Fibroblast of lung (primary cell): ENCODE measurements at regions not wholly inside any gene's neighbourhood (a gene's known extent, or its start where the extent isn't known, plus 50 kb on each side); places are given as distances from the start of the nearest gene placed in this dataset.

Experiments
- DNase-seq, 2 donors: peaks; one replicate each; pipeline versions ENCODE4 v3.0.0 to v3.0.0-alpha.2; 2010; ENCODE audit warnings: low read depth in 2 of 2
- H2AFZ ChIP-seq: 2 replicates; pipeline ENCODE4 v1.5.1; 2012; ENCODE audit warnings: low read length, control low read depth, inconsistent platforms
- H3K27ac ChIP-seq: 2 replicates; pipeline ENCODE4 v1.5.1; 2011; ENCODE audit warnings: low read length, control low read depth; ENCODE audit not compliant: insufficient read depth
- H3K27me3 ChIP-seq: 2 replicates; pipeline ENCODE4 v1.5.1; 2011; ENCODE audit warnings: mild to moderate bottlenecking, low read length; ENCODE audit not compliant: control insufficient read depth, insufficient read depth
- H3K36me3 ChIP-seq: 2 replicates; pipeline ENCODE4 v1.5.1; 2011; ENCODE audit warnings: low read length; ENCODE audit not compliant: control insufficient read depth, insufficient read depth
- H3K4me1 ChIP-seq: 2 replicates; pipeline ENCODE4 v1.5.1; 2011; ENCODE audit warnings: low read length; ENCODE audit not compliant: control insufficient read depth, insufficient read depth; ENCODE audit errors: extremely low read depth
- H3K4me2 ChIP-seq: 2 replicates; pipeline ENCODE4 v1.5.1; 2011; ENCODE audit warnings: low read length, control low read depth; ENCODE audit not compliant: insufficient read depth; ENCODE audit errors: extremely low read depth
- H3K4me3 ChIP-seq, 4 experiments: fragments of 200-600 bp in 1 of 4; sonication (generic) in 1 of 4; replicated peaks in 1 of 4; 2 replicates each; pipeline ENCODE4 v1.5.1; 2011 to 2016; ENCODE audit warnings: low read length in 4 of 4, low read depth in 3 of 4, mild to moderate bottlenecking in 3 of 4, control low read depth in 2 of 4, inconsistent platforms in 1 of 4, mixed read lengths in 1 of 4; ENCODE audit not compliant: insufficient read depth in 1 of 4; ENCODE audit errors: control extremely low read depth in 1 of 4
- H3K79me2 ChIP-seq: 2 replicates; pipeline ENCODE4 v1.5.1; 2012; ENCODE audit warnings: mild to moderate bottlenecking, low read length, inconsistent platforms; ENCODE audit not compliant: control insufficient read depth, insufficient read depth
- H3K9ac ChIP-seq: 2 replicates; pipeline ENCODE4 v1.5.1; 2011; ENCODE audit warnings: mild to moderate bottlenecking, low read length, control low read depth; ENCODE audit not compliant: insufficient read depth
- H3K9me3 ChIP-seq: 2 replicates; pipeline ENCODE4 v1.5.1; 2012; ENCODE audit warnings: low read depth, low read length; ENCODE audit not compliant: control insufficient read depth, insufficient read depth
- H4K20me1 ChIP-seq: 2 replicates; pipeline ENCODE4 v1.5.1; 2011; ENCODE audit warnings: low read length; ENCODE audit not compliant: control insufficient read depth, insufficient read depth; ENCODE audit errors: extremely low read depth
- CTCF ChIP-seq, 2 donors: IDR thresholded peaks in 1 of 2; conservative IDR thresholded peaks in 1 of 2; 1 replicate in 1 of 2; 2 replicates in 1 of 2; pipeline ENCODE4 v1.5.1; 2011 to 2012; ENCODE audit warnings: low read length in 2 of 2, control low read depth in 1 of 2, inconsistent platforms in 1 of 2, low read depth in 1 of 2, mild to moderate bottlenecking in 1 of 2
- EZH2 ChIP-seq: IDR thresholded peaks from 2 replicates; pipeline ENCODE4 v1.5.1; 2012; ENCODE audit warnings: low read length, control low read depth, mild to moderate bottlenecking; ENCODE audit errors: missing control alignments

GRCh38 chr6:26271668-26272024, 93.4 kb upstream of the BTN3A2 start:
- no peak for TF ChIP-seq EZH2
- no peak for TF ChIP-seq CTCF (conservative IDR thresholded peaks at IDR 0.05 in 1 of 2, IDR thresholded peaks at IDR 0.05 in 1 of 2; ENCODE audit: low read depth in 1 of 2, low read length in 2 of 2)
- H3K27ac ChIP-seq = peak overlapping the region; percentile 88
- H3K27me3 ChIP-seq = no peaks in the 10 kb centered on the region
- no peaks in the 10 kb centered on the region for H3K36me3 ChIP-seq
- H3K4me2 ChIP-seq = peak overlapping the region; percentile 99
- H4K20me1 ChIP-seq = no peaks in the 10 kb centered on the region
- H3K4me3 ChIP-seq = peak overlapping the region; percentile 50 to 85 (median 70)
- no peaks in the 10 kb centered on the region for H3K9me3 ChIP-seq
- DNase-seq = no peak
- peaks cover 3% of the 10 kb centered on the region for H3K4me1 ChIP-seq
- no peaks in the 10 kb centered on the region for H3K79me2 ChIP-seq
- peak overlapping the region; percentile 91 for H2AFZ ChIP-seq
- peak overlapping the region; percentile 20 for H3K9ac ChIP-seq

GRCh38 chr6:26272171-26272637, 92.8 kb upstream of the BTN3A2 start:
- no peaks in the 10 kb centered on the region for H3K79me2 ChIP-seq
- peak overlapping the region; percentile 60 for H3K9ac ChIP-seq
- H3K4me3 ChIP-seq = peak overlapping the region; percentile 50 to 85 (median 70)
- H3K27me3 ChIP-seq = no peaks in the 10 kb centered on the region
- H3K9me3 ChIP-seq = no peaks in the 10 kb centered on the region
- DNase-seq = no peak
- TF ChIP-seq EZH2 = no peak
- TF ChIP-seq CTCF (conservative IDR thresholded peaks at IDR 0.05 in 1 of 2, IDR thresholded peaks at IDR 0.05 in 1 of 2; ENCODE audit: low read depth in 1 of 2, low read length in 2 of 2) = no peak
- H3K4me2 ChIP-seq = peak overlapping the region; percentile 99
- peak overlapping the region; percentile 69 for H2AFZ ChIP-seq
- H4K20me1 ChIP-seq = no peaks in the 10 kb centered on the region
- H3K4me1 ChIP-seq = peaks cover 3% of the 10 kb centered on the region
- H3K36me3 ChIP-seq = no peaks in the 10 kb centered on the region
- H3K27ac ChIP-seq = peak overlapping the region; percentile 88

- Histone ChIP-seq H3K27ac (peak overlapping the region; percentile 91), H3K4me1 (peaks cover 3% of the 10 kb centered on the region), H3K9ac (peak overlapping the region; percentile 57), H3K9me3 (no peaks in the 10 kb centered on the region), H3K36me3 (no peaks in the 10 kb centered on the region), H3K79me2 (no peaks in the 10 kb centered on the region), H4K20me1 (no peaks in the 10 kb centered on the region), H3K4me3 (peak overlapping the region; percentile 45 to 91 (median 54)), H3K4me2 (peak overlapping the region; percentile 91), H3K27me3 (no peaks in the 10 kb centered on the region), H2AFZ (peak overlapping the region; percentile 41)
- no peak for TF ChIP-seq CTCF (conservative IDR thresholded peaks at IDR 0.05 in 1 of 2, IDR thresholded peaks at IDR 0.05 in 1 of 2; ENCODE audit: low read depth in 1 of 2, low read length in 2 of 2)
- TF ChIP-seq EZH2 = no peak
- DNase-seq = peak in 1 of 2 donors; percentile 52
Measured at GRCh38 chr6:26273673-26274588, 91.1 kb upstream of the BTN3A2 start.
